ENCODE measurements at regions not wholly inside any gene's neighbourhood (a gene's known extent, or its start where the extent isn't known, plus 50 kb on each side); places are given as distances from the start of the nearest gene placed in this dataset.

GRCh38 chr6:159329081-159329480 is 159.9 kb downstream of the FNDC1 start:
- TF ChIP-seq CTCF (IDR thresholded peaks at IDR 0.05) = no peak
- no peak for TF ChIP-seq POLR2A (IDR thresholded peaks at IDR 0.05)
